ENCODE measurements at regions not wholly inside any gene's neighbourhood (a gene's known extent, or its start where the extent isn't known, plus 50 kb on each side); places are given as distances from the start of the nearest gene placed in this dataset.

GRCh38 chr12:82625523-82625922 is 61.2 kb upstream of the TMTC2 start:
- POLR2A ChIA-PET (ENCODE audit: partially characterized antibody) = no interaction called here
- Histone ChIP-seq H3K23ac (ENCODE audit: insufficient read length) (no peak overlapping the region), H3K4me1 (replicated peaks in 1 of 4; ENCODE audit: control insufficient read depth in 3 of 4, insufficient read depth in 4 of 4, low read length in 3 of 4) (no peaks in the 10 kb centered on the region), H3K79me1 (ENCODE audit: low read depth, low read length) (no peaks in the 10 kb centered on the region), H3K9me3 (ENCODE audit: insufficient read depth in 2 of 2, low read depth in 1 of 2, low read length in 1 of 2) (no peaks in the 10 kb centered on the region), H4K91ac (replicated peaks; ENCODE audit: insufficient read length, low read length) (no peak overlapping the region), H3K14ac (ENCODE audit: insufficient read length) (no peak overlapping the region), H3K79me2 (ENCODE audit: control insufficient read depth in 1 of 2, insufficient read depth in 2 of 2, low read length in 2 of 2) (no peaks in the 10 kb centered on the region), H2BK120ac (replicated peaks; ENCODE audit: low read depth, low read length) (no peak overlapping the region), H3K56ac (replicated peaks; ENCODE audit: insufficient read length, low read depth, low read length) (no peak overlapping the region), H4K8ac (ENCODE audit: extremely low read depth, insufficient read depth, low read length) (no peak overlapping the region), H3K4me3 (ENCODE audit: extremely low read depth in 1 of 4, insufficient read depth in 2 of 4, low read depth in 3 of 4, low read length in 4 of 4) (no peak overlapping the region), H2AFZ (ENCODE audit: low read length) (peak overlapping the region; percentile 31; the same call in 1 of the 2 replicates), H2BK5ac (ENCODE audit: low read depth, low read length) (no peak overlapping the region), H3K18ac (ENCODE audit: extremely low read depth, low read length) (no peak overlapping the region), H3K27me3 (replicated peaks in 1 of 4; ENCODE audit: control insufficient read depth in 3 of 4, extremely low read depth in 1 of 4, insufficient read depth in 3 of 4, low read length in 3 of 4) (no peaks in the 10 kb centered on the region), H3K36me3 (ENCODE audit: control insufficient read depth in 2 of 4, insufficient read depth in 4 of 4, low read length in 3 of 4) (no peaks in the 10 kb centered on the region), H4K5ac (ENCODE audit: insufficient read length, low read depth, low read length) (no peak overlapping the region), H2BK12ac (ENCODE audit: low read depth, low read length) (no peak overlapping the region), H2AK5ac (ENCODE audit: low read depth, low read length) (no peak overlapping the region), H3K27ac (ENCODE audit: low read depth, low read length) (no peak overlapping the region), H2BK15ac (ENCODE audit: low read length) (no peak overlapping the region), H2BK20ac (ENCODE audit: low read length) (no peak overlapping the region), H3K9ac (replicated peaks in 1 of 4; ENCODE audit: extremely low read depth in 1 of 4, low read depth in 3 of 4, low read length in 3 of 4) (no peak overlapping the region), H4K20me1 (replicated peaks in 1 of 2; ENCODE audit: control insufficient read depth in 1 of 2, insufficient read depth in 2 of 2, low read length in 2 of 2) (no peaks in the 10 kb centered on the region), H3K4me2 (ENCODE audit: insufficient read depth in 1 of 2, low read depth in 2 of 2, low read length in 2 of 2) (no peak overlapping the region), H3K4ac (replicated peaks; ENCODE audit: insufficient read length, low read depth, low read length) (no peak overlapping the region), H3K23me2 (ENCODE audit: low read depth, low read length) (no peaks in the 10 kb centered on the region)
- FAIRE-seq (no peak), DNase-seq (ENCODE audit: low read depth in 1 of 2, low spot score in 2 of 2) (no peak)
- 78% methylated on average over 3 of the region's 3 CpGs; no CpG with 5 or more reads in 1 of the 2 experiments for WGBS, 2 experiments (ENCODE audit: extremely low coverage in 1 of 2, insufficient coverage in 1 of 2, insufficient read length in 1 of 2, insufficient replicate concordance in 2 of 2, low coverage in 1 of 2, low lambda C conversion rate in 2 of 2, missing lambda C conversion rate in 1 of 2)
- CTCF ChIA-PET (ENCODE audit: partially characterized antibody) = interaction anchor here (1.2 to 2.8 kb wide), 7 partner anchors 8 to 108 kb away, joined by 3 to 13 read pairs (median 6); no protein-coding TSS in a partner anchor
- TF ChIP-seq SAP30 (IDR thresholded peaks at IDR 0.05; ENCODE audit: insufficient read depth, insufficient replicate concordance, low read length) (no peak), CHD1 (IDR thresholded peaks at IDR 0.05; ENCODE audit: low read depth, low read length) (no peak), SP1 (IDR thresholded peaks at IDR 0.05; ENCODE audit: low read depth, low read length) (no peak), FOSL1 (IDR thresholded peaks at IDR 0.05; ENCODE audit: insufficient read depth, low read depth, low read length) (no peak), BACH1 (IDR thresholded peaks at IDR 0.05; ENCODE audit: low read length) (no peak), NRF1 (IDR thresholded peaks at IDR 0.05; ENCODE audit: low read depth, low read length) (no peak), PHF8 (conservative IDR thresholded peaks at IDR 0.05; ENCODE audit: low read depth, low read length) (no peak), BCL11A (IDR thresholded peaks at IDR 0.05; ENCODE audit: low read depth in 2 of 2, low read length in 2 of 2) (no peak), SP2 (IDR thresholded peaks at IDR 0.05; ENCODE audit: low read length) (no peak), CTCF (IDR thresholded peaks at IDR 0.05; ENCODE audit: control extremely low read depth in 1 of 3, insufficient read depth in 1 of 3, low read depth in 1 of 3, low read length in 3 of 3) (no peak), E2F6 (IDR thresholded peaks at IDR 0.05) (no peak), SRF (IDR thresholded peaks at IDR 0.05; ENCODE audit: low read depth, low read length) (no peak), SP4 (IDR thresholded peaks at IDR 0.05; ENCODE audit: low read length) (no peak)
